VCaP (cell line): ENCODE measurements at regions not wholly inside any gene's neighbourhood (a gene's known extent, or its start where the extent isn't known, plus 50 kb on each side); places are given as distances from the start of the nearest gene placed in this dataset.
"Not testable (repeated sequence)": the region's sequence is repeated elsewhere in the genome, so short reads cannot be mapped to it uniquely, and the experiment has no call there.

ENCODE experiments used
- H3K27ac ChIP-seq: fragments of 450-650 bp; 2 replicates; pipeline ENCODE4 v1.5.1; 2017
- CTCF ChIP-seq: fragments of 450-650 bp; conservative IDR thresholded peaks from 2 replicates; pipeline ENCODE4 v1.5.1; 2017; ENCODE audit warnings: mild to moderate bottlenecking, moderate library complexity

GRCh38 chr11:41534861-41535260 lies 75.4 kb upstream of the LRRC4C start:
- no peak for TF ChIP-seq CTCF
- peak overlapping the region; percentile 13; the same call in 1 of the 2 replicates for H3K27ac ChIP-seq

- no peak overlapping the region for H3K27ac ChIP-seq
- TF ChIP-seq CTCF, result no peak
Measured at GRCh38 chr11:41536021-41536568, 76.6 kb upstream of the LRRC4C start.

GRCh38 chr11:41544902-41545301 lies 85.5 kb upstream of the LRRC4C start:
- not testable (repeated sequence) for H3K27ac ChIP-seq

GRCh38 chr11:41578421-41579051 lies 119.1 kb upstream of the LRRC4C start:
- TF ChIP-seq CTCF, result no peak
- H3K27ac ChIP-seq, result no peak overlapping the region

GRCh38 chr11:41579546-41579945 lies 120.1 kb upstream of the LRRC4C start:
- TF ChIP-seq CTCF, result no peak

GRCh38 chr11:41609511-41609910 lies 150.1 kb upstream of the LRRC4C start:
- no peak for TF ChIP-seq CTCF
- no peak overlapping the region for H3K27ac ChIP-seq

More at GRCh38 chr11:41579546-41579945, 120.1 kb upstream of the LRRC4C start:
- H3K27ac ChIP-seq, result no peak overlapping the region

- no peak overlapping the region for H3K27ac ChIP-seq
- TF ChIP-seq CTCF, result peak; percentile 80
Measured at GRCh38 chr11:41612415-41612814, 153.0 kb upstream of the LRRC4C start.

GRCh38 chr11:41613326-41613725 lies 153.9 kb upstream of the LRRC4C start:
- no peak overlapping the region for H3K27ac ChIP-seq
- TF ChIP-seq CTCF, result no peak
